HG02759 (cell line): ENCODE measurements at regions not wholly inside any gene's neighbourhood (a gene's known extent, or its start where the extent isn't known, plus 50 kb on each side); places are given as distances from the start of the nearest gene placed in this dataset.

ENCODE experiments used
- ATAC-seq: cut with Tn5 transposase; IDR thresholded peaks from one replicate; pipeline ENCODE4 v1.9.1; 2021; ENCODE audit warnings: mild to moderate bottlenecking, moderate library complexity; ENCODE audit not compliant: unreplicated experiment

DNA sequence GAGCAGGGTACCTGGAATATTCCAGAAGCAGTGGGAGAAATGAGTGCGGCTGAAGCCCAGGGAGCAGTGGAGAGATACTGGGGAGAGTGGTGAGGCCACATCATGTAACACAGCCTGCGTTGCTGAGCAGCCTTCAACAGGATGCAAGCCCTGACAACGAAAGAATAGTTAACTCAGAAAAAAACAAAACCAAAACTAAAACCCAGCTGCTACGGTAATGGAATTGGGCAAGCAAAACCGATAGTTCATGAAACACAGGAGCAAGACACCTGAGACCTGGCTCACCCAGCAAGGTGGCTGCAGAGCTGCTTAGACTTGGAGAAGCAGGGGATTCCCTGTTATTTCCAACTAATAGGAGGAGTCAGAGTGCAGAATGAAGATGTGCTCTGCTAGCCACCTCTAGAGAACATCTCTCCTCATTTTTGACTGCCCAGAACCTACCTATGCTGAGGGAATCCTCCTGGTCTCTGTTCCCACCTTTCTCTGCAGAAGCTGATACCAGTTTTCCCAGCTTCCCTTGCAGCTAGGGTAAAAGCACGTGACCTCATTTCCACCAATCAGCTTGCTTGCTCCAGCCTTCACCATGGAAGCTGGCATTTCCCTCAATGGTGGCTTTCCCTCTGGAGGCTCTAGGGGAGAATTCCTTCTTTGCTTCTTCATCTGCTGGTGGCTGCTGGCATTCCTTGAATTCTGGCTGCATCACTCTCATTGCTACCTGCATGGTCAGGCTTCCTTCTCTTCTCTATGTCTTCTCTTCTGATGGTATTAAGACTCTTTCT lies 59.4 kb upstream of the XYLT1 start:
- ATAC-seq, result no peak

GRCh38 chr16:17526956-17527937 lies 56.5 kb upstream of the XYLT1 start:
- no peak for ATAC-seq

DNA sequence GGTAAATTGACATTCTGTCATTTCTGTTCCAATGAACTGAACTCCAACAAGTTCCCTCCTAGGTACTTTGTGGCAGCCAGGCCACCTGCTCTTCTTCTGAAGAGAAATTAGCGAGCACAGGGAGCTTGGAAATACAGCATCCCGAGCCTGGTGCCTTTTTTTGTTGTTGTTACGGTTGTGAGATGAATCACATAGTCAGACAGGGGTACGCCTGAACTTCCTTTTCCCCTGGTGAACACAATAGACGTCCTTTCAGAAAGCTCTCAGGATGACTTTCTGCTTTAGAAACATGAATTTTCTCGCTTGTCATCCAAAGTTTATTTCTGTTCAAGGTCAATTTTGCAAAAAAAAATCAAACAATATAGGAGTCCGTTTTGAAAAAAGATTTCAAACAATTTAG lies 53.9 kb upstream of the XYLT1 start:
- ATAC-seq, result no peak

DNA sequence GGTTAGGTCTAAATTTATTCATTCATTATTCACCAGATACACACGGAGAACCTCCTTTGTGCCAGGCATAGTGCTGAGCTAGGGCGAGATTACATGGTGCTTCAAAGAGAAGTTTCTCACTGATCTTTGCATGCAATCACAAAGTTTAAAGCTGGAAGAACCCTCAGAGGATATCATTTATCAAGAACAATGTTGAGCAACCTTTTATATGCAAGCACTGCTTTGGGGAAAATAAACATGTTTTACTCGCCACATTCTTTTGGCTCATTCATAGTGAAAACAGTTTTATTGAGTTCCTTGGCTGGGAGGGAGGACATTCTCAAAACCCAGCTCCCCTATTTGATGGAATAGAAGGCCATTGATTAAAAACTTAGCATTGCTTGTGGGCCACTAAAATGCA lies 49.8 kb upstream of the XYLT1 start:
- no peak for ATAC-seq
